HCT116 (cell line): ENCODE measurements at regions not wholly inside any gene's neighbourhood (a gene's known extent, or its start where the extent isn't known, plus 50 kb on each side); places are given as distances from the start of the nearest gene placed in this dataset.

Experiments used
- ATAC-seq: fragments of 200-7000 bp; cut with Tn5 transposase; 2 replicates; pipeline ENCODE4 v1.9.1; 2020; ENCODE audit warnings: mild to moderate bottlenecking, moderate library complexity
- BruUV-seq: library from RNA; stranded (reverse); fragments of 400-500 nt; replicated peaks from 2 replicates; lab custom pipeline; 2021; lab: Mats Ljungman, UMichigan
- CTCF ChIA-PET: fragments of 300-600 bp; sonication (Branson Sonifier 250); formaldehyde crosslinking; loops from one replicate; lab custom pipeline; 2021; ENCODE audit warnings: antibody characterized with exemption; lab: Charles Lee
- POLR2A ChIA-PET: fragments of 300-600, 350-600 bp; sonication (Branson Sonifier 250); formaldehyde crosslinking; loops from one replicate; lab custom pipeline; 2021; ENCODE audit warnings: antibody characterized with exemption; lab: Charles Lee
- RAD21 ChIA-PET, 2 experiments: fragments of 300-600 bp; sonication (Branson Sonifier 250); formaldehyde crosslinking; loops; one replicate each; lab custom pipeline; 2023; ENCODE audit warnings: low total read pairs in 2 of 2; ENCODE audit not compliant: uncharacterized antibody in 2 of 2, unreplicated experiment in 2 of 2, low non-redundant PET in 1 of 2; lab: Charles Lee
- DNase-seq: peaks from one replicate; pipeline ENCODE4 v3.0.0-alpha.2; 2010; ENCODE audit warnings: low read depth, low spot score
- H2AFZ ChIP-seq: fragments of 200-600 bp; shearing (Covaris generic), sonication (generic); 2 replicates; pipeline ENCODE4 v1.6.1; 2017; ENCODE audit warnings: low read depth, mixed run types, mixed read lengths, antibody characterized with exemption, low read length; ENCODE audit not compliant: poor library complexity, severe bottlenecking
- H3K27ac ChIP-seq: 2 replicates; pipeline ENCODE4 v1.5.1; 2012; ENCODE audit warnings: low read depth, low read length
- H3K27me3 ChIP-seq: fragments of 200-600 bp; sonication (generic); 2 replicates; pipeline ENCODE4 v1.6.1; 2016; ENCODE audit warnings: mixed run types, low read length, mixed read lengths; ENCODE audit not compliant: insufficient read depth
- H3K36me3 ChIP-seq, 2 experiments: fragments of 200-500 bp in 1 of 2; fragments of 200-600 bp in 1 of 2; sonication (Bioruptor generic) in 1 of 2; sonication (generic) in 1 of 2; 2 replicates each; pipeline versions ENCODE4 v1.5.1 to v1.6.1; 2014 to 2016; ENCODE audit warnings: low read length in 2 of 2, inconsistent platforms in 1 of 2, mixed read lengths in 1 of 2, mixed run types in 1 of 2; ENCODE audit not compliant: insufficient read depth in 2 of 2, control insufficient read depth in 1 of 2
- H3K4me1 ChIP-seq, 2 experiments: fragments of 200-600 bp in 1 of 2; sonication (generic) in 1 of 2; 2 replicates each; pipeline versions ENCODE4 v1.5.1 to v1.6.1; 2012 to 2017; ENCODE audit warnings: low read length in 2 of 2, inconsistent platforms in 1 of 2, mild to moderate bottlenecking in 1 of 2, mixed read lengths in 1 of 2, mixed run types in 1 of 2, moderate library complexity in 1 of 2; ENCODE audit not compliant: insufficient read depth in 2 of 2, control insufficient read depth in 1 of 2
- H3K4me2 ChIP-seq: fragments of 200-600 bp; sonication (generic); 2 replicates; pipeline ENCODE4 v1.6.1; 2017; ENCODE audit warnings: mixed run types, low read length, mixed read lengths
- H3K4me3 ChIP-seq, 2 experiments: fragments of 200-600 bp in 1 of 2; sonication (generic) in 1 of 2; replicated peaks in 1 of 2; 2 replicates each; pipeline ENCODE4 v1.5.1; 2011 to 2016; ENCODE audit warnings: low read length in 2 of 2, control low read depth in 1 of 2, low read depth in 1 of 2, mild to moderate bottlenecking in 1 of 2, mixed read lengths in 1 of 2, mixed run types in 1 of 2
- H3K79me2 ChIP-seq: fragments of 200-600 bp; sonication (generic); 2 replicates; pipeline ENCODE4 v1.6.1; 2017; ENCODE audit warnings: mild to moderate bottlenecking, mixed run types, low read length, moderate library complexity, mixed read lengths; ENCODE audit not compliant: insufficient read depth
- H3K9ac ChIP-seq: fragments of 200-600 bp; sonication (generic); 2 replicates; pipeline ENCODE4 v1.6.1; 2016; ENCODE audit warnings: low read length, mixed read lengths
- H3K9me2 ChIP-seq: fragments of 200-600 bp; sonication (generic), shearing (Covaris generic); 2 replicates; pipeline ENCODE4 v1.6.1; 2017; ENCODE audit warnings: mixed run types, mild to moderate bottlenecking, moderate library complexity; ENCODE audit not compliant: insufficient read depth
- H3K9me3 ChIP-seq, 2 experiments: fragments of 200-500 bp in 1 of 2; fragments of 200-600 bp in 1 of 2; sonication (Bioruptor generic) in 1 of 2; sonication (generic) in 1 of 2; 2 replicates each; pipeline ENCODE4 v1.6.1; 2014 to 2017; ENCODE audit warnings: low read length in 2 of 2, mixed read lengths in 2 of 2, inconsistent platforms in 1 of 2, low read depth in 1 of 2, mild to moderate bottlenecking in 1 of 2, mixed run types in 1 of 2, moderate library complexity in 1 of 2; ENCODE audit not compliant: control insufficient read depth in 1 of 2, insufficient read depth in 1 of 2
- H4K20me1 ChIP-seq: fragments of 200-600 bp; sonication (generic), shearing (Covaris generic); 2 replicates; pipeline ENCODE4 v1.6.1; 2017; ENCODE audit warnings: mixed run types, mild to moderate bottlenecking, moderate library complexity; ENCODE audit not compliant: insufficient read depth
- CBX3 ChIP-seq: IDR thresholded peaks from 2 replicates; pipeline ENCODE4 v1.6.1; 2012; ENCODE audit warnings: low read depth
- CEBPB ChIP-seq: IDR thresholded peaks from 2 replicates; pipeline ENCODE4 v1.6.1; 2012; ENCODE audit warnings: low read depth
- EGR1 ChIP-seq: IDR thresholded peaks from 2 replicates; pipeline ENCODE4 v1.6.1; 2012; ENCODE audit warnings: low read depth
- EZH2 ChIP-seq: fragments of 200-600 bp; sonication (generic); IDR thresholded peaks from 2 replicates; pipeline ENCODE4 v1.6.1; 2017; ENCODE audit warnings: antibody characterized with exemption, mixed run types
- EZH2phosphoT487 ChIP-seq: fragments of 200-600 bp; IDR thresholded peaks from 2 replicates; pipeline ENCODE4 v1.6.1; 2018; ENCODE audit warnings: antibody characterized with exemption, borderline replicate concordance
- FOSL1 ChIP-seq: IDR thresholded peaks from 2 replicates; pipeline ENCODE4 v1.6.1; 2012; ENCODE audit warnings: low read depth
- JUND ChIP-seq: IDR thresholded peaks from 2 replicates; pipeline ENCODE4 v1.6.1; 2012
- POLR2AphosphoS5 ChIP-seq: IDR thresholded peaks from 2 replicates; pipeline ENCODE4 v1.6.1; 2011; ENCODE audit warnings: mild to moderate bottlenecking, low read depth, low read length, moderate library complexity
- RAD21 ChIP-seq: IDR thresholded peaks from 2 replicates; pipeline ENCODE4 v1.6.1; 2012; ENCODE audit warnings: low read depth, mild to moderate bottlenecking
- SIN3A ChIP-seq: IDR thresholded peaks from 2 replicates; pipeline ENCODE4 v1.6.1; 2012; ENCODE audit warnings: low read depth
- SP1 ChIP-seq: IDR thresholded peaks from 2 replicates; pipeline ENCODE4 v1.6.1; 2012; ENCODE audit warnings: low read depth
- SRF ChIP-seq: IDR thresholded peaks from 2 replicates; pipeline ENCODE4 v1.6.1; 2012; ENCODE audit warnings: low read depth
- TCF7L2 ChIP-seq: IDR thresholded peaks from 2 replicates; pipeline ENCODE4 v1.7.0; 2011; ENCODE audit warnings: borderline replicate concordance, inconsistent platforms; ENCODE audit not compliant: insufficient read depth, insufficient read length; ENCODE audit errors: extremely low read depth
- YY1 ChIP-seq: IDR thresholded peaks from 2 replicates; pipeline ENCODE4 v1.6.1; 2011; ENCODE audit warnings: low read length, low read depth, moderate library complexity, mild to moderate bottlenecking; ENCODE audit not compliant: insufficient replicate concordance; ENCODE audit errors: extremely low read depth
- ZNF274 ChIP-seq: fragments of 200-500 bp; sonication (Bioruptor generic); IDR thresholded peaks from 2 replicates; pipeline ENCODE4 v1.6.1; 2014; ENCODE audit warnings: mild to moderate bottlenecking, low read depth, low read length, inconsistent platforms
- intact Hi-C: fragments of 100-400 bp; cut with micrococcal nuclease; formaldehyde crosslinking; loops from 2 replicates; pipeline ENCODE4 v1.10.0; 2022
- TF ChIP-seq, protein P1 (sequence below): IDR thresholded peaks from 2 replicates; pipeline ENCODE4 v1.6.1; 2011; ENCODE audit warnings: mild to moderate bottlenecking, low read length, moderate library complexity; ENCODE audit not compliant: insufficient replicate concordance; ENCODE audit errors: extremely low read depth
- TF ChIP-seq, protein P2 (sequence below), 3 experiments: fragments of 200-600 bp in 1 of 3; sonication (generic) in 1 of 3; IDR thresholded peaks in 2 of 3; conservative IDR thresholded peaks in 1 of 3; 2 replicates each; pipeline ENCODE4 v1.5.1; 2012 to 2017; ENCODE audit warnings: low read depth in 2 of 3, low read length in 2 of 3, antibody characterized with exemption in 1 of 3, borderline replicate concordance in 1 of 3, control low read depth in 1 of 3, mild to moderate bottlenecking in 1 of 3, mixed read lengths in 1 of 3, mixed run types in 1 of 3, moderate library complexity in 1 of 3; ENCODE audit not compliant: insufficient read depth in 1 of 3

DNA sequence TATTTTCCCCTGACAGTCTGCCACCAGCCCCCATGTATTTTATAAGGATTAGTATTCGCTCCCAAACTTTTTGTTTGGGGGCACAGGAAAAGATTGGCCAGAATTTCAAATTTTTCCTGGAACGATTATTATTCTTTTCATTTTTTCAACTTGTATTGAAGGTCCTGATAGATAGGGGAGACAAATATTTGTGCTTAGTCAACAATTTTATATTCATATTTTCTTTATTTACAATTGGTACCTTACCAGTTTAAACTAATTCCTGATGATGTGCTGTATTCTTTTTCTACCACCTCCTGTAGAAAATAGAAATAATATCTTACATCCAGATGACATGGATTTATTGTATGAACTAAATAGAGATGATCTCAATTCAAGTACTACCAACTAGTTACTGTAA lies 60.7 kb upstream of the TSLP start:
- no peak overlapping the region for H3K4me2 ChIP-seq
- intact Hi-C loops, result no loop called here
- no peaks in the 10 kb centered on the region for H4K20me1 ChIP-seq
- H2AFZ ChIP-seq, result no peak overlapping the region
- CTCF ChIA-PET, result no interaction called here
- DNase-seq, result no peak
- BruUV-seq, result no TSS peak
- H3K4me3 ChIP-seq, result no peak overlapping the region
- no peak for TF ChIP-seq ZNF274
- TF ChIP-seq EZH2phosphoT487, result no peak
- no peak for TF ChIP-seq YY1
- TF ChIP-seq, protein P1, sequence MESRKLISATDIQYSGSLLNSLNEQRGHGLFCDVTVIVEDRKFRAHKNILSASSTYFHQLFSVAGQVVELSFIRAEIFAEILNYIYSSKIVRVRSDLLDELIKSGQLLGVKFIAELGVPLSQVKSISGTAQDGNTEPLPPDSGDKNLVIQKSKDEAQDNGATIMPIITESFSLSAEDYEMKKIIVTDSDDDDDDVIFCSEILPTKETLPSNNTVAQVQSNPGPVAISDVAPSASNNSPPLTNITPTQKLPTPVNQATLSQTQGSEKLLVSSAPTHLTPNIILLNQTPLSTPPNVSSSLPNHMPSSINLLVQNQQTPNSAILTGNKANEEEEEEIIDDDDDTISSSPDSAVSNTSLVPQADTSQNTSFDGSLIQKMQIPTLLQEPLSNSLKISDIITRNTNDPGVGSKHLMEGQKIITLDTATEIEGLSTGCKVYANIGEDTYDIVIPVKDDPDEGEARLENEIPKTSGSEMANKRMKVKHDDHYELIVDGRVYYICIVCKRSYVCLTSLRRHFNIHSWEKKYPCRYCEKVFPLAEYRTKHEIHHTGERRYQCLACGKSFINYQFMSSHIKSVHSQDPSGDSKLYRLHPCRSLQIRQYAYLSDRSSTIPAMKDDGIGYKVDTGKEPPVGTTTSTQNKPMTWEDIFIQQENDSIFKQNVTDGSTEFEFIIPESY, result no peak
- TF ChIP-seq EGR1, result no peak
- TF ChIP-seq JUND, result no peak
- no peak for TF ChIP-seq RAD21
- TF ChIP-seq, protein P2, sequence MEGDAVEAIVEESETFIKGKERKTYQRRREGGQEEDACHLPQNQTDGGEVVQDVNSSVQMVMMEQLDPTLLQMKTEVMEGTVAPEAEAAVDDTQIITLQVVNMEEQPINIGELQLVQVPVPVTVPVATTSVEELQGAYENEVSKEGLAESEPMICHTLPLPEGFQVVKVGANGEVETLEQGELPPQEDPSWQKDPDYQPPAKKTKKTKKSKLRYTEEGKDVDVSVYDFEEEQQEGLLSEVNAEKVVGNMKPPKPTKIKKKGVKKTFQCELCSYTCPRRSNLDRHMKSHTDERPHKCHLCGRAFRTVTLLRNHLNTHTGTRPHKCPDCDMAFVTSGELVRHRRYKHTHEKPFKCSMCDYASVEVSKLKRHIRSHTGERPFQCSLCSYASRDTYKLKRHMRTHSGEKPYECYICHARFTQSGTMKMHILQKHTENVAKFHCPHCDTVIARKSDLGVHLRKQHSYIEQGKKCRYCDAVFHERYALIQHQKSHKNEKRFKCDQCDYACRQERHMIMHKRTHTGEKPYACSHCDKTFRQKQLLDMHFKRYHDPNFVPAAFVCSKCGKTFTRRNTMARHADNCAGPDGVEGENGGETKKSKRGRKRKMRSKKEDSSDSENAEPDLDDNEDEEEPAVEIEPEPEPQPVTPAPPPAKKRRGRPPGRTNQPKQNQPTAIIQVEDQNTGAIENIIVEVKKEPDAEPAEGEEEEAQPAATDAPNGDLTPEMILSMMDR (IDR thresholded peaks at IDR 0.05 in 2 of 3, conservative IDR thresholded peaks at IDR 0.05 in 1 of 3; ENCODE audit: borderline replicate concordance in 1 of 3, insufficient read depth in 1 of 3, low read depth in 2 of 3, low read length in 2 of 3), result no peak
- TF ChIP-seq CBX3, result no peak
- no peak for TF ChIP-seq SP1
- TF ChIP-seq POLR2AphosphoS5, result no peak
- no peak for TF ChIP-seq SRF
- no peak for TF ChIP-seq EZH2
- TF ChIP-seq FOSL1, result no peak
- no peak for TF ChIP-seq SIN3A
- no peak for TF ChIP-seq TCF7L2
- TF ChIP-seq CEBPB, result no peak
- TF ChIP-seq, all 23 proteins: peak for 0
- ChIA-PET RAD21 (no interaction called here), POLR2A (no interaction called here)
- H3K9ac ChIP-seq, result no peak overlapping the region
- H3K27ac ChIP-seq, result no peak overlapping the region
- H3K79me2 ChIP-seq, result no peaks in the 10 kb centered on the region
- no peaks in the 10 kb centered on the region for H3K36me3 ChIP-seq
- ATAC-seq, result no peak
- H3K27me3 ChIP-seq, result no peaks in the 10 kb centered on the region; the same call in 1 of the 2 replicates
- no peaks in the 10 kb centered on the region for H3K9me3 ChIP-seq
- H3K9me2 ChIP-seq, result no peaks in the 10 kb centered on the region
- H3K4me1 ChIP-seq, result no peaks in the 10 kb centered on the region
